ENCODE measurements at regions not wholly inside any gene's neighbourhood (a gene's known extent, or its start where the extent isn't known, plus 50 kb on each side); places are given as distances from the start of the nearest gene placed in this dataset.

GRCh38 chr9:14517154-14517906, 175.9 kb downstream of the ZDHHC21 start:
- no peak for FAIRE-seq

GRCh38 chr9:14516656-14517055, 176.6 kb downstream of the ZDHHC21 start:
- no peak for FAIRE-seq

GRCh38 chr9:14515571-14516198, 177.5 kb downstream of the ZDHHC21 start:
- no peak for FAIRE-seq

GRCh38 chr9:14515049-14515448, 178.2 kb downstream of the ZDHHC21 start:
- no peak for FAIRE-seq

GRCh38 chr9:14512942-14513341, 180.3 kb downstream of the ZDHHC21 start:
- FAIRE-seq = no peak

GRCh38 chr9:14511452-14511851, 181.8 kb downstream of the ZDHHC21 start:
- FAIRE-seq = no peak

- FAIRE-seq = no peak
Measured at GRCh38 chr9:14508884-14509283, 184.3 kb downstream of the ZDHHC21 start.

GRCh38 chr9:14501366-14501765, 187.4 kb upstream of the NFIB start:
- FAIRE-seq = no peak

GRCh38 chr9:14500705-14501104, 186.8 kb upstream of the NFIB start:
- FAIRE-seq = no peak

GRCh38 chr9:14499976-14500375, 186.0 kb upstream of the NFIB start:
- FAIRE-seq = no peak

- FAIRE-seq = no peak
Measured at GRCh38 chr9:14498824-14499223, 184.9 kb upstream of the NFIB start.

- FAIRE-seq = no peak
Measured at GRCh38 chr9:14497476-14497875, 183.5 kb upstream of the NFIB start.

- no peak for FAIRE-seq
Measured at GRCh38 chr9:14488421-14489190, 174.7 kb upstream of the NFIB start.

- FAIRE-seq = no peak
Measured at GRCh38 chr9:14487547-14488185, 173.7 kb upstream of the NFIB start.

GRCh38 chr9:14485366-14485765, 171.4 kb upstream of the NFIB start:
- no peak for FAIRE-seq

GRCh38 chr9:14482856-14483255, 168.9 kb upstream of the NFIB start:
- FAIRE-seq = no peak

- FAIRE-seq = no peak
Measured at GRCh38 chr9:14480526-14480925, 166.6 kb upstream of the NFIB start.

- no peak for FAIRE-seq
Measured at GRCh38 chr9:14479163-14479560, 165.2 kb upstream of the NFIB start.

GRCh38 chr9:14478175-14479162, 164.5 kb upstream of the NFIB start:
- no peak for FAIRE-seq

GRCh38 chr9:14471041-14471440, 157.1 kb upstream of the NFIB start:
- FAIRE-seq = no peak

GRCh38 chr9:14467675-14468374, 153.9 kb upstream of the NFIB start:
- no peak for FAIRE-seq

- no peak for FAIRE-seq
Measured at GRCh38 chr9:14466828-14467227, 152.9 kb upstream of the NFIB start.

Measured in G401.6 (cell line).